SK-N-SH treated with all-trans-retinoic acid at 6 μM for 48 hours (cell line): ENCODE measurements at regions not wholly inside any gene's neighbourhood (a gene's known extent, or its start where the extent isn't known, plus 50 kb on each side); places are given as distances from the start of the nearest gene placed in this dataset.

Source experiments
- ATAC-seq: fragments of 200-7000 bp; cut with Tn5 transposase; 3 replicates; pipeline ENCODE4 v1.9.1; 2020; ENCODE audit warnings: mild to moderate bottlenecking, moderate library complexity
- ARNTL ChIP-seq: fragments of 450-650 bp; formaldehyde crosslinking; IDR thresholded peaks from 2 replicates; pipeline ENCODE4 v1.5.0; 2020; ENCODE audit warnings: low read depth, mild to moderate bottlenecking, moderate library complexity, borderline replicate concordance
- BACH2 ChIP-seq: fragments of 250-450 bp; sonication (Bioruptor Pico); IDR thresholded peaks from 2 replicates; pipeline ENCODE4 v1.9.0; 2021; ENCODE audit warnings: mild to moderate bottlenecking, borderline replicate concordance
- CSDC2 ChIP-seq: fragments of 250-450 bp; sonication (Bioruptor Pico); IDR thresholded peaks from 2 replicates; pipeline ENCODE4 v1.5.0; 2020; ENCODE audit warnings: mild to moderate bottlenecking, moderate library complexity
- ESRRG ChIP-seq: fragments of 250-450 bp; sonication (Bioruptor Pico); IDR thresholded peaks from 2 replicates; pipeline ENCODE4 v1.6.1; 2021; ENCODE audit warnings: mild to moderate bottlenecking
- GLIS3 ChIP-seq: fragments of 250-450 bp; sonication (Bioruptor Pico); IDR thresholded peaks from 2 replicates; pipeline ENCODE4 v1.5.0; 2020; ENCODE audit warnings: mild to moderate bottlenecking, moderate library complexity
- ISL1 ChIP-seq: fragments of 250-450 bp; sonication (Bioruptor Pico); IDR thresholded peaks from 2 replicates; pipeline ENCODE4 v2.1.2; 2022; ENCODE audit warnings: mild to moderate bottlenecking, moderate library complexity
- OSR1 ChIP-seq: fragments of 250-450 bp; sonication (Bioruptor Pico); IDR thresholded peaks from 2 replicates; pipeline ENCODE4 v1.8.0; 2022; ENCODE audit warnings: moderate library complexity, mild to moderate bottlenecking, inconsistent platforms
- PATZ1 ChIP-seq: fragments of 250-450 bp; sonication (Bioruptor Pico); IDR thresholded peaks from 2 replicates; pipeline ENCODE4 v1.8.0; 2020; ENCODE audit warnings: mild to moderate bottlenecking, moderate library complexity, borderline replicate concordance
- PPARA ChIP-seq: fragments of 250-450 bp; sonication (Bioruptor Pico); IDR thresholded peaks from 2 replicates; pipeline ENCODE4 v1.5.0; 2020; ENCODE audit warnings: mild to moderate bottlenecking, borderline replicate concordance
- RARB ChIP-seq: fragments of 250-450 bp; sonication (Bioruptor Pico); IDR thresholded peaks from 2 replicates; pipeline ENCODE4 v1.8.0; 2021; ENCODE audit warnings: mild to moderate bottlenecking, moderate library complexity
- SNAI2 ChIP-seq: fragments of 250-450 bp; sonication (Bioruptor Pico); IDR thresholded peaks from 2 replicates; pipeline ENCODE4 v1.5.0; 2020; ENCODE audit warnings: mild to moderate bottlenecking, moderate library complexity
- TCF4 ChIP-seq: fragments of 250-450 bp; sonication (Bioruptor Pico); IDR thresholded peaks from 2 replicates; pipeline ENCODE4 v1.8.0; 2021; ENCODE audit warnings: mild to moderate bottlenecking, moderate library complexity, borderline replicate concordance
- TOX ChIP-seq: fragments of 250-450 bp; sonication (Bioruptor Pico); IDR thresholded peaks from 2 replicates; pipeline ENCODE4 v1.8.0; 2021; ENCODE audit warnings: mild to moderate bottlenecking, moderate library complexity, borderline replicate concordance
- TSHZ2 ChIP-seq: fragments of 250-450 bp; sonication (Bioruptor Pico); IDR thresholded peaks from 2 replicates; pipeline ENCODE4 v1.5.0; 2020; ENCODE audit warnings: mild to moderate bottlenecking, moderate library complexity
- ZFP3 ChIP-seq: fragments of 250-450 bp; sonication (Bioruptor Pico); IDR thresholded peaks from 2 replicates; pipeline ENCODE4 v1.5.0; 2020; ENCODE audit warnings: mild to moderate bottlenecking, moderate library complexity
- ZNF565 ChIP-seq: fragments of 450-650 bp; formaldehyde crosslinking; conservative IDR thresholded peaks from 2 replicates; pipeline ENCODE4 v1.5.0; 2020; ENCODE audit warnings: low read depth, mild to moderate bottlenecking, moderate library complexity
- ZNF70 ChIP-seq: fragments of 450-650 bp; formaldehyde crosslinking; IDR thresholded peaks from 2 replicates; pipeline ENCODE4 v1.5.0; 2020; ENCODE audit warnings: mild to moderate bottlenecking, moderate library complexity
- ZNF8 ChIP-seq: fragments of 450-650 bp; formaldehyde crosslinking; IDR thresholded peaks from 2 replicates; pipeline ENCODE4 v1.5.0; 2020; ENCODE audit warnings: mild to moderate bottlenecking, moderate library complexity

GRCh38 chr2:128439791-128440665 is 121.4 kb upstream of the HS6ST1 start (continued):
- no peak for TF ChIP-seq TSHZ2 (CRISPR knock-in tag)

- no peak for TF ChIP-seq ZNF565 (CRISPR knock-in tag)
- no peak for TF ChIP-seq GLIS3 (CRISPR knock-in tag)
- no peak for TF ChIP-seq ZNF70 (CRISPR knock-in tag)
- TF ChIP-seq ESRRG: no peak
- no peak for TF ChIP-seq PATZ1 (CRISPR knock-in tag)
- no peak for TF ChIP-seq BACH2 (CRISPR knock-in tag)
- TF ChIP-seq RARB (CRISPR knock-in tag): no peak
- TF ChIP-seq SNAI2 (CRISPR knock-in tag): no peak
- TF ChIP-seq OSR1: no peak
- TF ChIP-seq TCF4 (CRISPR knock-in tag): no peak
- TF ChIP-seq ZNF8 (CRISPR knock-in tag): no peak
- no peak for TF ChIP-seq ISL1 (CRISPR knock-in tag)
- no peak for TF ChIP-seq ARNTL
- TF ChIP-seq, all 23 proteins: peak for 0
- no peak for ATAC-seq
Observed at GRCh38 chr2:128440666-128441340, 122.1 kb upstream of the HS6ST1 start.

- TF ChIP-seq GLIS3 (CRISPR knock-in tag): no peak
- no peak for TF ChIP-seq ZFP3 (CRISPR knock-in tag)
- TF ChIP-seq CSDC2 (CRISPR knock-in tag): no peak
- no peak for TF ChIP-seq TCF4 (CRISPR knock-in tag)
- TF ChIP-seq ZNF70 (CRISPR knock-in tag): no peak
- TF ChIP-seq TSHZ2 (CRISPR knock-in tag): no peak
- TF ChIP-seq TOX: no peak
- no peak for TF ChIP-seq ARNTL
- no peak for TF ChIP-seq ISL1 (CRISPR knock-in tag)
- no peak for TF ChIP-seq PATZ1 (CRISPR knock-in tag)
- TF ChIP-seq PPARA (CRISPR knock-in tag): no peak
Observed at GRCh38 chr2:128441341-128442052, 122.8 kb upstream of the HS6ST1 start.

More at GRCh38 chr2:128441341-128442052, 122.8 kb upstream of the HS6ST1 start:
- no peak for ATAC-seq
